ENCODE measurements at regions not wholly inside any gene's neighbourhood (a gene's known extent, or its start where the extent isn't known, plus 50 kb on each side); places are given as distances from the start of the nearest gene placed in this dataset.

- no peak for DNase-seq
Observed at GRCh38 chr2:12932192-12932591, 215.5 kb downstream of the TRIB2 start.

GRCh38 chr2:12934146-12934756 is 217.5 kb downstream of the TRIB2 start:
- DNase-seq, result no peak

- DNase-seq, result no peak
Observed at GRCh38 chr2:12935222-12935621, 218.5 kb downstream of the TRIB2 start.

- no peak for DNase-seq
Observed at GRCh38 chr2:12935796-12936195, 219.1 kb downstream of the TRIB2 start.

GRCh38 chr2:12941203-12941602 is 224.5 kb downstream of the TRIB2 start:
- no peak for DNase-seq

GRCh38 chr2:12948231-12948960 is 231.7 kb downstream of the TRIB2 start:
- DNase-seq, result no peak

- DNase-seq, result no peak
Observed at GRCh38 chr2:12948961-12949353, 232.2 kb downstream of the TRIB2 start.

- DNase-seq, result no peak
Observed at GRCh38 chr2:12949406-12949805, 232.7 kb downstream of the TRIB2 start.

- DNase-seq, result no peak
Observed at GRCh38 chr2:12950174-12950573, 233.4 kb downstream of the TRIB2 start.

- DNase-seq, result no peak
Observed at GRCh38 chr2:12950957-12951656, 234.4 kb downstream of the TRIB2 start.

- no peak for DNase-seq
Observed at GRCh38 chr2:12951657-12951973, 234.9 kb downstream of the TRIB2 start.

GRCh38 chr2:12953596-12953995 is 236.9 kb downstream of the TRIB2 start:
- no peak for DNase-seq

- no peak for DNase-seq
Observed at GRCh38 chr2:12955864-12956263, 239.1 kb downstream of the TRIB2 start.

- no peak for DNase-seq
Observed at GRCh38 chr2:12957251-12957650, 240.5 kb downstream of the TRIB2 start.

GRCh38 chr2:12959935-12960334 is 243.2 kb downstream of the TRIB2 start:
- DNase-seq, result no peak

- no peak for DNase-seq
Observed at GRCh38 chr2:12960671-12961070, 243.9 kb downstream of the TRIB2 start.

GRCh38 chr2:12964904-12965539 is 248.3 kb downstream of the TRIB2 start:
- no peak for DNase-seq

GRCh38 chr2:12965540-12966269 is 249.0 kb downstream of the TRIB2 start:
- DNase-seq, result no peak

GRCh38 chr2:12967804-12968203 is 251.1 kb downstream of the TRIB2 start:
- DNase-seq, result no peak

- DNase-seq, result no peak
Observed at GRCh38 chr2:12968399-12968798, 251.7 kb downstream of the TRIB2 start.

- no peak for DNase-seq
Observed at GRCh38 chr2:12970861-12971260, 254.1 kb downstream of the TRIB2 start.

- no peak for DNase-seq
Observed at GRCh38 chr2:12971581-12972365, 255.0 kb downstream of the TRIB2 start.
